DND-41 (cell line): ENCODE measurements at regions not wholly inside any gene's neighbourhood (a gene's known extent, or its start where the extent isn't known, plus 50 kb on each side); places are given as distances from the start of the nearest gene placed in this dataset.

ENCODE experiments used
- ATAC-seq: fragments of 200-7000 bp; cut with Tn5 transposase; 3 replicates; pipeline ENCODE4 v1.9.1; 2021; ENCODE audit warnings: low read depth; ENCODE audit not compliant: insufficient read depth
- DNase-seq: peaks from one replicate; pipeline ENCODE4 v3.0.0-alpha.2; 2020
- H2AFZ ChIP-seq: 2 replicates; pipeline ENCODE4 v1.6.0; 2012; ENCODE audit warnings: low read depth, low read length
- H3K27ac ChIP-seq: 2 replicates; pipeline ENCODE4 v1.5.1; 2012; ENCODE audit warnings: low read length, inconsistent platforms
- H3K27me3 ChIP-seq: fragments of 200-600 bp; sonication (generic); 2 replicates; pipeline ENCODE4 v1.6.0; 2012; ENCODE audit warnings: low read length, mild to moderate bottlenecking, inconsistent platforms; ENCODE audit not compliant: insufficient read depth, poor library complexity
- H3K36me3 ChIP-seq: 2 replicates; pipeline ENCODE4 v1.5.1; 2012; ENCODE audit warnings: low read length, inconsistent platforms; ENCODE audit not compliant: insufficient read depth
- H3K4me1 ChIP-seq: 2 replicates; pipeline ENCODE4 v1.5.1; 2012; ENCODE audit warnings: mild to moderate bottlenecking, low read length; ENCODE audit not compliant: insufficient read depth
- H3K4me2 ChIP-seq: 2 replicates; pipeline ENCODE4 v1.6.0; 2012; ENCODE audit warnings: mild to moderate bottlenecking, moderate library complexity, low read length, inconsistent platforms; ENCODE audit not compliant: insufficient read depth
- H3K4me3 ChIP-seq, 2 experiments: fragments of 200-600 bp in 1 of 2; shearing (Covaris generic) in 1 of 2; 2 replicates each; pipeline ENCODE4 v1.5.1; 2012 to 2016; ENCODE audit warnings: inconsistent platforms in 2 of 2, low read length in 2 of 2, mild to moderate bottlenecking in 2 of 2, low read depth in 1 of 2, moderate library complexity in 1 of 2
- H3K79me2 ChIP-seq: 2 replicates; pipeline ENCODE4 v1.6.0; 2012; ENCODE audit warnings: low read length, inconsistent platforms; ENCODE audit not compliant: insufficient read depth
- H3K9ac ChIP-seq: 2 replicates; pipeline ENCODE4 v1.6.0; 2012; ENCODE audit warnings: low read depth, mild to moderate bottlenecking, inconsistent platforms, low read length, moderate library complexity
- H3K9me3 ChIP-seq: 2 replicates; pipeline ENCODE4 v1.5.1; 2012; ENCODE audit warnings: low read length, moderate library complexity, mild to moderate bottlenecking, inconsistent platforms; ENCODE audit not compliant: insufficient read depth, severe bottlenecking
- H4K20me1 ChIP-seq: 2 replicates; pipeline ENCODE4 v1.6.0; 2012; ENCODE audit warnings: low read length; ENCODE audit not compliant: insufficient read depth
- CTCF ChIP-seq: IDR thresholded peaks from 2 replicates; pipeline ENCODE4 v1.5.1; 2012; ENCODE audit warnings: borderline replicate concordance, low read length, moderate library complexity, mild to moderate bottlenecking; ENCODE audit not compliant: poor library complexity, severe bottlenecking; ENCODE audit errors: extremely low read depth
- EZH2 ChIP-seq: IDR thresholded peaks from 3 replicates; pipeline ENCODE4 v1.6.1; 2012; ENCODE audit warnings: borderline replicate concordance, low read depth, mild to moderate bottlenecking, moderate library complexity, low read length, inconsistent platforms; ENCODE audit not compliant: severe bottlenecking

- H3K9ac ChIP-seq: no peak overlapping the region
- no peaks in the 10 kb centered on the region for H3K9me3 ChIP-seq
- no peaks in the 10 kb centered on the region for H4K20me1 ChIP-seq
- TF ChIP-seq EZH2 (no peak), CTCF (no peak)
- ATAC-seq (no peak), DNase-seq (no peak)
- H3K36me3 ChIP-seq: no peaks in the 10 kb centered on the region
- H3K27me3 ChIP-seq: peaks cover 25% of the 10 kb centered on the region
- H3K79me2 ChIP-seq: no peaks in the 10 kb centered on the region
- H3K4me2 ChIP-seq: no peak overlapping the region
- no peak overlapping the region for H3K4me3 ChIP-seq
- H3K4me1 ChIP-seq: no peaks in the 10 kb centered on the region
- H2AFZ ChIP-seq: no peak overlapping the region
- no peak overlapping the region for H3K27ac ChIP-seq
Observed at GRCh38 chr15:39269821-39270220, 311.1 kb upstream of the THBS1 start.

DNA sequence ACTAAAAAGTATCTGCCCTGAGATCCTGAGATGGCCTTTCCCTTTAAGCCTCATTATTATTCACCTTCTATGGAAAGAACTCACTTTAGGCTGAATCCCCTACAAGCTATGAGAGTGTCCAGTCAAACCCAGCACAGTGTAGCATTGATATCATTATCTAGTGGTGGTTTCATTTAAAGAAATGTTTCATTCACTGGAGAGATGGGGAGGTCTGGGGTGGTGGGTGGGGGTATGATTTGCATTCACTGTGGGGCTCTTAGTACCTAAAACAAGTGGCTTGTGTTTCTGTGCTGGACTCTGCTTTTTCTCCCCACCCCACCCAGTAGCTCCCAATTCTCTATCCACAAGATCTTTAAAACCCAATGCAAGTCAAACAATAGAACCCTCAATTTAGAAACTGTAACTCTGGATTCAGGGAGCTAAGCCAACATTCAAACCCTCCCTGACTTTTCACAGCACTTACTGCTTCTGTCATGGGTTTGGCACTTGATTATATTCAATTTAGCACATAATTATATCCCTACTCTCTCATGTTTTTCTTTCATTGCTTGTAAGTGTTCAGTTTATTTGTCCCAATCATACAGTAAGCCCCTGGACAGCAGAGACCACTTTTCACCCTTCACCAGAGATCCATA, 310.5 kb upstream of the THBS1 start:
- no peak for ATAC-seq
- no peak overlapping the region for H3K4me2 ChIP-seq
- no peak overlapping the region for H3K27ac ChIP-seq
- H3K9me3 ChIP-seq: no peaks in the 10 kb centered on the region
- no peaks in the 10 kb centered on the region for H4K20me1 ChIP-seq
- H3K4me1 ChIP-seq: no peaks in the 10 kb centered on the region
- no peak overlapping the region for H3K4me3 ChIP-seq
- H3K27me3 ChIP-seq: peaks cover 22% of the 10 kb centered on the region
- no peaks in the 10 kb centered on the region for H3K36me3 ChIP-seq
- DNase-seq: no peak
- H3K9ac ChIP-seq: no peak overlapping the region
- no peak for TF ChIP-seq EZH2
- no peak for TF ChIP-seq CTCF
- no peaks in the 10 kb centered on the region for H3K79me2 ChIP-seq
- no peak overlapping the region for H2AFZ ChIP-seq

GRCh38 chr15:39270934-39271333, 309.9 kb upstream of the THBS1 start:
- Histone ChIP-seq H3K36me3 (no peaks in the 10 kb centered on the region), H3K4me2 (no peak overlapping the region), H3K79me2 (no peaks in the 10 kb centered on the region), H3K4me3 (no peak overlapping the region), H3K27ac (no peak overlapping the region), H3K27me3 (peaks cover 22% of the 10 kb centered on the region), H2AFZ (no peak overlapping the region), H3K9me3 (no peaks in the 10 kb centered on the region), H3K9ac (no peak overlapping the region), H3K4me1 (no peaks in the 10 kb centered on the region), H4K20me1 (no peaks in the 10 kb centered on the region)
- ATAC-seq: no peak
- DNase-seq: no peak
- TF ChIP-seq CTCF: no peak

DNA sequence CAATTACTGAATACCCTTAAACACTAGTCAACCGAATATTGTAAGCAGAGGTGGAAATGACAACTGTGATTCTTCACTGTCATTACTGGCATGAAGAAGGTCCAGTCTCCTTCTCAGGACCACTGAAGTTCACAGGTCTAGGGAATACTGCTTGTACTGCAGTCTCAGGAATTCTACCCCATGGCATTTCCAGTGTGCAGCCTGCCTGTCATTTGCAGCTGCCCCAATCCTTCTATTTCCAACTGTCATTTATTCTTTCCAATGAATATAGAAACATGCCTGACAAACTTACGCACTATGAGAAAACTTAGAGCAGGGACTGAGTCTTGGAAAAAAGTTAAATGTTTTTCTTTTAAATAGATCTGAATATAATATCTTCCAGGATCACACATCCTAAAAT, 308.0 kb upstream of the THBS1 start:
- Histone ChIP-seq H3K9ac (no peak overlapping the region), H3K4me3 (no peak overlapping the region), H3K4me2 (no peak overlapping the region), H2AFZ (no peak overlapping the region), H3K4me1 (no peaks in the 10 kb centered on the region), H3K79me2 (no peaks in the 10 kb centered on the region), H3K27me3 (peaks cover 22% of the 10 kb centered on the region), H4K20me1 (no peaks in the 10 kb centered on the region), H3K27ac (no peak overlapping the region), H3K36me3 (no peaks in the 10 kb centered on the region), H3K9me3 (no peaks in the 10 kb centered on the region)
- TF ChIP-seq EZH2 (no peak), CTCF (no peak)
- ATAC-seq (no peak), DNase-seq (no peak)
